Liver (tissue), 3 donors: ENCODE measurements at regions not wholly inside any gene's neighbourhood (a gene's known extent, or its start where the extent isn't known, plus 50 kb on each side); places are given as distances from the start of the nearest gene placed in this dataset.

Experiments used
- ATF3 ChIP-seq: IDR thresholded peaks from 2 replicates; pipeline ENCODE4 v1.6.1; 2016; ENCODE audit warnings: antibody characterized with exemption
- CTCF ChIP-seq: fragments of 150-350 bp; IDR thresholded peaks from 2 replicates; pipeline ENCODE4 v1.5.1; 2017; ENCODE audit warnings: improper control_type of control experiment, low read depth, low read length; ENCODE audit not compliant: missing input control
- EGR1 ChIP-seq, 2 donors: IDR thresholded peaks; 2 replicates each; pipeline ENCODE4 v1.6.1; 2016 to 2018; ENCODE audit warnings: antibody characterized with exemption in 2 of 2, low read depth in 2 of 2
- FOXA2 ChIP-seq: IDR thresholded peaks from 2 replicates; pipeline ENCODE4 v1.6.1; 2016; ENCODE audit warnings: antibody characterized with exemption
- GABPA ChIP-seq, 2 donors: IDR thresholded peaks in 1 of 2; conservative IDR thresholded peaks in 1 of 2; 2 replicates each; pipeline ENCODE4 v1.6.1; 2016; ENCODE audit warnings: antibody characterized with exemption in 2 of 2, mild to moderate bottlenecking in 1 of 2, moderate library complexity in 1 of 2
- JUND ChIP-seq, 2 donors: IDR thresholded peaks; 2 replicates each; pipeline ENCODE4 v1.6.1; 2016; ENCODE audit warnings: antibody characterized with exemption in 2 of 2
- MAX ChIP-seq: IDR thresholded peaks from 2 replicates; pipeline ENCODE4 v1.6.1; 2016; ENCODE audit warnings: antibody characterized with exemption
- RAD21 ChIP-seq, 2 donors: IDR thresholded peaks; 2 replicates each; pipeline ENCODE4 v1.6.1; 2016; ENCODE audit warnings: antibody characterized with exemption in 2 of 2, mild to moderate bottlenecking in 2 of 2
- REST ChIP-seq: IDR thresholded peaks from 2 replicates; pipeline ENCODE4 v1.6.1; 2016; ENCODE audit warnings: antibody characterized with exemption, mild to moderate bottlenecking
- SP1 ChIP-seq: IDR thresholded peaks from 2 replicates; pipeline ENCODE4 v1.6.1; 2018; ENCODE audit warnings: antibody characterized with exemption, mild to moderate bottlenecking
- TAF1 ChIP-seq: conservative IDR thresholded peaks from 2 replicates; pipeline ENCODE4 v1.6.1; 2016; ENCODE audit warnings: antibody characterized with exemption, mild to moderate bottlenecking
- YY1 ChIP-seq: IDR thresholded peaks from 2 replicates; pipeline ENCODE4 v1.6.1; 2016; ENCODE audit warnings: antibody characterized with exemption, mild to moderate bottlenecking
- ZBTB33 ChIP-seq: IDR thresholded peaks from 2 replicates; pipeline ENCODE4 v1.6.1; 2016; ENCODE audit warnings: antibody characterized with exemption
- donor health status: healthy.
- donor health status: healthy.

- TF ChIP-seq MAX (no peak), SP1 (no peak), GABPA (IDR thresholded peaks at IDR 0.05 in 1 of 2, conservative IDR thresholded peaks at IDR 0.05 in 1 of 2) (no peak), CTCF (no peak), ZBTB33 (no peak), FOXA2 (no peak), REST (no peak), JUND (IDR thresholded peaks at IDR 0.05) (no peak), TAF1 (no peak), YY1 (no peak), ATF3 (no peak), EGR1 (IDR thresholded peaks at IDR 0.05; ENCODE audit: low read depth in 2 of 2) (no peak), RAD21 (IDR thresholded peaks at IDR 0.05) (no peak)
Measured at GRCh38 chr1:116203181-116203723, 92.1 kb downstream of the MAB21L3 start.
